SK-N-MC (cell line): ENCODE measurements at regions not wholly inside any gene's neighbourhood (a gene's known extent, or its start where the extent isn't known, plus 50 kb on each side); places are given as distances from the start of the nearest gene placed in this dataset.

Experiments used
- DNase-seq: peaks from one replicate; pipeline ENCODE4 v3.0.0-alpha.2; 2011; ENCODE audit warnings: low read depth, low spot score
- H3K27ac ChIP-seq: fragments of 200-600 bp; sonication (generic); 2 replicates; pipeline ENCODE4 v1.5.1; 2016; ENCODE audit warnings: mixed run types
- H3K36me3 ChIP-seq: fragments of 200-600 bp; sonication (generic); 2 replicates; pipeline ENCODE4 v1.6.1; 2017; ENCODE audit warnings: antibody characterized with exemption, low read length, mixed read lengths; ENCODE audit not compliant: insufficient read depth
- H3K4me3 ChIP-seq: fragments of 200-600 bp; sonication (generic); 2 replicates; pipeline ENCODE4 v1.5.1; 2016
- H3K9ac ChIP-seq: fragments of 200-600 bp; sonication (generic); 2 replicates; pipeline ENCODE4 v1.8.0; 2017; ENCODE audit warnings: mixed run types, mixed read lengths; ENCODE audit not compliant: insufficient read length
- H3K9me3 ChIP-seq: fragments of 200-600 bp; sonication (generic); 2 replicates; pipeline ENCODE4 v1.6.1; 2017; ENCODE audit warnings: low read depth, mild to moderate bottlenecking, antibody characterized with exemption, low read length, moderate library complexity, mixed read lengths
- EZH2 ChIP-seq: fragments of 200-600 bp; sonication (generic); IDR thresholded peaks from one replicate; pipeline ENCODE4 v1.6.1; 2017; ENCODE audit warnings: antibody characterized with exemption
- FOXP2 ChIP-seq: optimal IDR thresholded peaks from 2 replicates; pipeline ENCODE3; 2011; ENCODE audit warnings: mild to moderate bottlenecking, moderate library complexity; ENCODE audit not compliant: insufficient read depth; ENCODE audit errors: extremely low read length, control extremely low read depth
- POLR2AphosphoS5 ChIP-seq: IDR thresholded peaks from 2 replicates; pipeline ENCODE4 v1.6.1; 2012; ENCODE audit warnings: mild to moderate bottlenecking, low read depth, low read length, borderline replicate concordance

DNA sequence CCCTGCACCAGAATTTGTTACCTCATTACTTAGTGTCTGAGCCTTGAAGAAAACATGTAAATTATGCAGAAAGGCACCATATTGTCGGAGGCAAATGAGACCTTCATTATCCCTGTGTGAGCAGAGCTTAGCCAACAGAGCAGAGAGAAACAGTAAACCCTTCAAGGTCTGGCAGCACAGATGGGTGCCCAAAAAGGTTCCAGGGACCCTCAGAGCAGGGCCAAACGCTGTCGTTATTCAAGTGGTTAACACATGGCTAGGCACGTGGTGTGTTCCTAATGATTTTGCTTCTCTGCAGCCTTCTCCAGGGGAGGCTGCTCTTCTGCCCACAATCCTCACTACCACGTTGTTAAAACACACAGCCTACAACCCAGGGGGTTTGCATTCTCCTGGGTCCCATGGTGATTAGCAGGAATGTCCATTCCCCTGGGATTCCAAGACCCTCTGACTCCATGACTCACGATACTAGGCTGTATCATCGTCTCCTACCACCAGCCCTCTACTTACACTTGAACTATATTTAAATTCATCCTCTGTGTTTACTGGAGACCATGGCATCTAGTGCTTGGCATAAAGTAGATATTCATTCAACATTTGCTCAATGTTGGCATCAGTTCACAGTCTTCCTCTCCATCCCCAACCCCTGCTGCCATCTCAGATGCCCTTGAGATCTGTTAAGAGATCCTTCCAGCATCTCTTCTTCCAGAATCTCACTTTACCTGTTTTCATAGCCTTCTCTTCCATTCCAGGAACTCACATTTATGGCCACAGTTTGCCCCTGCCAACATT lies 174.5 kb upstream of the RAD23B start:
- no peaks in the 10 kb centered on the region for H3K9me3 ChIP-seq
- no peak for DNase-seq
- H3K36me3 ChIP-seq = no peaks in the 10 kb centered on the region
- no peak overlapping the region for H3K4me3 ChIP-seq
- no peak overlapping the region for H3K27ac ChIP-seq
- H3K9ac ChIP-seq = no peak overlapping the region
- no peak for TF ChIP-seq FOXP2
- no peak for TF ChIP-seq POLR2AphosphoS5
- TF ChIP-seq EZH2 = no peak

DNA sequence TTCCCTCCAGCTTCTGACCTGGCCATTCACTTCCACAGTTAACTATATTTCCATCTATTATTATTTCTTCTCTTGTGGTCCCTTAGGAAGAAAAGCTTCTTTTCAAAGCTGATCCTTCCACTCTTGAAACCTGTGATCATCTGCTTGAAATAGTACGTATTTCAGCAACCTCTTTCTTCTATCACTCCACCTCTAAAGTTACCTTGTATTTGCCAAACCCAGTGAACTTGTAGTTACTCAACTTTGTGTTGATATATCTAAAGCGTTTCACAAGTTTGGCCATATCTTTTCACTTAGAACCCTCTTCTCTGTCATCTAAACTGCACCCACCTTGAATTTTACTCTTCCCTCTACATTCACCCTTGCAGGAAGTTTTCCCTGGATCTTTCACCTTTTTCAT lies 173.8 kb upstream of the RAD23B start:
- Histone ChIP-seq H3K27ac (no peak overlapping the region), H3K4me3 (no peak overlapping the region), H3K9ac (no peak overlapping the region), H3K36me3 (no peaks in the 10 kb centered on the region), H3K9me3 (no peaks in the 10 kb centered on the region)
- TF ChIP-seq EZH2 (no peak), POLR2AphosphoS5 (no peak), FOXP2 (no peak)
- no peak for DNase-seq

- Histone ChIP-seq H3K9me3 (no peaks in the 10 kb centered on the region), H3K36me3 (no peaks in the 10 kb centered on the region), H3K27ac (no peak overlapping the region), H3K9ac (no peak overlapping the region), H3K4me3 (no peak overlapping the region)
- no peak for DNase-seq
- TF ChIP-seq FOXP2 = no peak
- TF ChIP-seq EZH2 = no peak
- no peak for TF ChIP-seq POLR2AphosphoS5
Observed at GRCh38 chr9:107110153-107110552, 172.9 kb upstream of the RAD23B start.

DNA sequence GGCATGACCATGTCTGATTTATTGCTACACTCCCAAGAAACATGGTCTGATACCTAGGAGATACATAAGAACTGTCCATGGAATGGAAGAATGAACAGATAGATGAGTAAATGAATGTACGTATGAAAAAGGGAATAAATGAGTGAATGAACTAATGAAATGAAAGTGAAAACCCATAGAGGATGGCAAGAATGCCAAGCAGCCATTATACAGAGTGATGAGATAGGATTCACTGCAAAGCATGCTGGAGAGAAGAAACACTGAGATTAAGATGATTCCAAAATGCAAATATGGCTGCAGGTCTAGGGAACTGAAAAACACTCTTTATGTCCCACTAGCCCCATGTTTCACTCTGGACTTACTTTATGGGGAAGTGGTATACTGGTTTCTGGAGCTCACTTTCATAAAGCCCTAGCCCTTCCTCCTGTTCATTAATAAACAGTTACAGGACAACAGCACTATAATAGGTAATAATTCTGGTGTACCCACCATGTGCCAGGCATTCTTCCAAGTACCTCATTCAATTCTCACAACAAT lies 170.3 kb upstream of the RAD23B start:
- Histone ChIP-seq H3K27ac (no peak overlapping the region), H3K9ac (no peak overlapping the region), H3K36me3 (no peaks in the 10 kb centered on the region), H3K9me3 (no peaks in the 10 kb centered on the region), H3K4me3 (no peak overlapping the region)
- DNase-seq = no peak
- TF ChIP-seq POLR2AphosphoS5 (no peak), EZH2 (no peak), FOXP2 (no peak)

- TF ChIP-seq EZH2 = no peak
- TF ChIP-seq POLR2AphosphoS5 = no peak
- no peak for DNase-seq
- no peak overlapping the region for H3K4me3 ChIP-seq
- no peak overlapping the region for H3K27ac ChIP-seq
- H3K9ac ChIP-seq = no peak overlapping the region
- no peaks in the 10 kb centered on the region for H3K36me3 ChIP-seq
- no peaks in the 10 kb centered on the region for H3K9me3 ChIP-seq
Observed at GRCh38 chr9:107118863-107119624, 164.0 kb upstream of the RAD23B start.

DNA sequence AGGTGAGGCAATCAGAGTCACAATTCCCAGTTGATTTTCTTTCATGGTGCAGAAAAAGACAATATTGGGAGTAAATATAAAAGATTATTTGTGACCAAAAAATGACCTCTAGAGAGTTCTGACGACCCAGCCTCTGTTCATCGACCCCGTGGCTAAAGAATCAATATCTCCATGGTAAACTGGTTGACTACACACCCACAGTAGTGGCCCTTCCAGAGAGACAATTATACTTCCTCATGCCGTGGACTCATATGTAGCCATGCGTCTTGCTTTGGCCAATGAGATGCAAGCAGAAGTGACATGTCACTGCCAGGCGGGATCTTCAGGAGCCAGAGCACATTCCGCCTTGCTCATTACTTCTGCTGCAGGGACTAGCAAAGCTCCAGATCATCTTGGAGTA lies 163.3 kb upstream of the RAD23B start:
- H3K4me3 ChIP-seq = no peak overlapping the region
- no peak for DNase-seq
- H3K9ac ChIP-seq = no peak overlapping the region
- no peaks in the 10 kb centered on the region for H3K36me3 ChIP-seq
- TF ChIP-seq POLR2AphosphoS5 = no peak
- TF ChIP-seq EZH2 = no peak
- no peak for TF ChIP-seq FOXP2
- no peak overlapping the region for H3K27ac ChIP-seq
- no peaks in the 10 kb centered on the region for H3K9me3 ChIP-seq

- TF ChIP-seq POLR2AphosphoS5 (no peak), FOXP2 (no peak), EZH2 (no peak)
- Histone ChIP-seq H3K27ac (no peak overlapping the region), H3K36me3 (no peaks in the 10 kb centered on the region), H3K9ac (no peak overlapping the region), H3K4me3 (no peak overlapping the region), H3K9me3 (no peaks in the 10 kb centered on the region)
- no peak for DNase-seq
Observed at GRCh38 chr9:107123389-107123788, 159.7 kb upstream of the RAD23B start.

DNA sequence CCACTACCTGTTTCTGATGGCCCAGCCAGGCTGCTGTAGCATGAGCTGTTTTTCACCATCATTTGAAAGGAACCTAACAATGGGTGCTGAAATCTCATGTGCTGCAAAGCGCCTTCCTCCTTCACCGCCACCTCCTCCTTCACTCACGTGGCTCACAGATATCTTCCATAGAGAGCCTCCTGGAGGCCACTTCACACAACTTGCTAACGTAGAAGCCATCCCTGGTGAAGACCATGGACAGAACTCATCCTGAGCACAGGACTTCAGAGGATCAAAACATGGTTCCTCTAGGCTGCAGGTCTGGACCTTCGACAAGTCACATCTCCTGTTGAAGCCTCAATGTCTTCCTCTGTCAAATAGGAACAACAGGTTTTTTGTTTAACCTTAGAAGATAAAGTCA lies 155.5 kb upstream of the RAD23B start:
- TF ChIP-seq POLR2AphosphoS5 (no peak), EZH2 (no peak), FOXP2 (no peak)
- Histone ChIP-seq H3K27ac (no peak overlapping the region), H3K4me3 (no peak overlapping the region), H3K9ac (no peak overlapping the region), H3K9me3 (no peaks in the 10 kb centered on the region), H3K36me3 (no peaks in the 10 kb centered on the region)
- no peak for DNase-seq
